Endothelial cell of umbilical vein (primary cell): ENCODE measurements at regions not wholly inside any gene's neighbourhood (a gene's known extent, or its start where the extent isn't known, plus 50 kb on each side); places are given as distances from the start of the nearest gene placed in this dataset.

Experiments used
- BruUV-seq: library from RNA; stranded (reverse); fragments of 400-500 nt; replicated peaks from 2 replicates; lab custom pipeline; 2021; lab: Mats Ljungman, UMichigan
- CTCF ChIA-PET: fragments of 300-600, 350-600 bp; sonication (Branson Sonifier 250); formaldehyde crosslinking; loops from one replicate; lab custom pipeline; 2021; ENCODE audit warnings: antibody characterized with exemption, inconsistent platforms; lab: Charles Lee
- POLR2A ChIA-PET: fragments of 300-600, 350-600 bp; sonication (Branson Sonifier 250); formaldehyde crosslinking; loops from one replicate; lab custom pipeline; 2021; ENCODE audit warnings: antibody characterized with exemption, inconsistent platforms; lab: Charles Lee
- DNase-seq: peaks from one replicate; pipeline ENCODE4 v3.0.0-alpha.2; 2011; ENCODE audit warnings: low read depth, low spot score
- FAIRE-seq: peaks from 2 replicates; lab custom pipeline; 2011; peaks lifted over from hg19 to GRCh38; lab: Jason Lieb, UNC
- H2AFZ ChIP-seq: 2 replicates; pipeline ENCODE4 v1.6.0; 2012; ENCODE audit warnings: low read depth, low read length, control low read depth, inconsistent platforms
- H3K27ac ChIP-seq: 2 replicates; pipeline ENCODE4 v1.5.1; 2011; ENCODE audit warnings: low read depth, mild to moderate bottlenecking, control low read depth, low read length, moderate library complexity; ENCODE audit not compliant: insufficient read depth
- H3K27me3 ChIP-seq, 2 experiments: 2 replicates each; pipeline versions ENCODE4 v1.6.0 to v1.6.1; 2011; ENCODE audit warnings: low read length in 2 of 2, mixed read lengths in 1 of 2; ENCODE audit not compliant: control insufficient read depth in 2 of 2, insufficient read depth in 2 of 2
- H3K36me3 ChIP-seq, 2 experiments: 2 replicates in 1 of 2; 3 replicates in 1 of 2; pipeline ENCODE4 v1.5.1; 2011; ENCODE audit warnings: low read length in 2 of 2, mild to moderate bottlenecking in 1 of 2, moderate library complexity in 1 of 2; ENCODE audit not compliant: control insufficient read depth in 2 of 2, insufficient read depth in 2 of 2; ENCODE audit errors: extremely low read depth in 1 of 2
- H3K4me1 ChIP-seq: 3 replicates; pipeline ENCODE4 v1.5.1; 2011; ENCODE audit warnings: mild to moderate bottlenecking, low read length; ENCODE audit not compliant: control insufficient read depth, insufficient read depth; ENCODE audit errors: extremely low read depth
- H3K4me2 ChIP-seq: 2 replicates; pipeline ENCODE4 v1.6.1; 2011; ENCODE audit warnings: low read length, control low read depth, mixed read lengths; ENCODE audit not compliant: insufficient read depth
- H3K4me3 ChIP-seq, 3 experiments: fragments of 200-600 bp in 1 of 3; sonication (generic), shearing (Covaris generic) in 1 of 3; replicated peaks in 1 of 3; 2 replicates each; pipeline ENCODE4 v1.5.1; 2011 to 2016; ENCODE audit warnings: control low read depth in 3 of 3, low read length in 3 of 3, mild to moderate bottlenecking in 2 of 3, inconsistent platforms in 1 of 3, low read depth in 1 of 3, moderate library complexity in 1 of 3; ENCODE audit not compliant: insufficient read depth in 1 of 3
- H3K79me2 ChIP-seq: 2 replicates; pipeline ENCODE4 v1.6.0; 2012; ENCODE audit warnings: low read length, inconsistent platforms; ENCODE audit not compliant: control insufficient read depth, insufficient read depth
- H3K9ac ChIP-seq: replicated peaks from 2 replicates; pipeline ENCODE3; 2011; ENCODE audit warnings: low read length, control low read depth; ENCODE audit not compliant: insufficient read depth; ENCODE audit errors: extremely low read depth
- H3K9me1 ChIP-seq: replicated peaks from 3 replicates; pipeline ENCODE4 v1.6.0; 2011; ENCODE audit warnings: mild to moderate bottlenecking, low read length; ENCODE audit not compliant: control insufficient read depth, insufficient read depth; ENCODE audit errors: extremely low read depth
- H3K9me3 ChIP-seq: replicated peaks from 2 replicates; pipeline ENCODE4 v1.5.1; 2012; ENCODE audit warnings: low read length, inconsistent platforms; ENCODE audit not compliant: control insufficient read depth, insufficient read depth
- H4K20me1 ChIP-seq: replicated peaks from 2 replicates; pipeline ENCODE3; 2011; ENCODE audit warnings: mild to moderate bottlenecking, low read length; ENCODE audit not compliant: control insufficient read depth, insufficient read depth; ENCODE audit errors: extremely low read depth
- CTCF ChIP-seq, 2 donors: IDR thresholded peaks; 1 replicate in 1 of 2; 2 replicates in 1 of 2; pipeline ENCODE4 v1.5.1; 2011; ENCODE audit warnings: low read length in 2 of 2, mild to moderate bottlenecking in 2 of 2, moderate library complexity in 2 of 2, control low read depth in 1 of 2, inconsistent platforms in 1 of 2, low read depth in 1 of 2; ENCODE audit not compliant: insufficient read depth in 1 of 2; ENCODE audit errors: extremely low read depth in 1 of 2
- EZH2 ChIP-seq: IDR thresholded peaks from 2 replicates; pipeline ENCODE4 v1.6.1; 2012; ENCODE audit warnings: borderline replicate concordance, low read depth, mild to moderate bottlenecking, moderate library complexity, low read length, inconsistent platforms; ENCODE audit not compliant: severe bottlenecking
- FOS ChIP-seq: IDR thresholded peaks from 2 replicates; pipeline ENCODE4 v1.6.1; 2011; ENCODE audit warnings: mild to moderate bottlenecking, low read length, moderate library complexity, borderline replicate concordance; ENCODE audit not compliant: insufficient read depth
- GATA2 ChIP-seq: IDR thresholded peaks from 2 replicates; pipeline ENCODE4 v1.7.0; 2011; ENCODE audit warnings: low read depth, mild to moderate bottlenecking, moderate library complexity, mixed read lengths, low read length; ENCODE audit not compliant: insufficient read length, insufficient read depth
- JUN ChIP-seq: IDR thresholded peaks from 2 replicates; pipeline ENCODE4 v1.6.1; 2011; ENCODE audit warnings: borderline replicate concordance, low read depth; ENCODE audit not compliant: insufficient read length, insufficient read depth
- MYC ChIP-seq: IDR thresholded peaks from one replicate; pipeline ENCODE4 v1.6.1; 2011; ENCODE audit warnings: mild to moderate bottlenecking, low read depth, low read length
- POLR2A ChIP-seq: IDR thresholded peaks from 2 replicates; pipeline ENCODE4 v1.6.1; 2012; ENCODE audit warnings: low read depth, mild to moderate bottlenecking, control low read depth, low read length
- POLR2AphosphoS5 ChIP-seq: IDR thresholded peaks from 2 replicates; pipeline ENCODE4 v1.6.1; 2012; ENCODE audit warnings: low read depth, mild to moderate bottlenecking, control low read depth, low read length, moderate library complexity; ENCODE audit not compliant: insufficient read depth
- dilution Hi-C: fragments of 300-500 bp; cut with MboI; formaldehyde crosslinking; loops from one replicate; pipeline ENCODE4 v1.15.0; 2019; ENCODE audit warnings: low sequenced_read_pairs; ENCODE audit not compliant: extremely low pct_ligation_motif_present
- intact Hi-C: fragments of 100-400 bp; cut with micrococcal nuclease; formaldehyde crosslinking; loops from one replicate; pipeline ENCODE4 v1.10.0; 2022
- TF ChIP-seq, protein P1 (sequence below): IDR thresholded peaks from 2 replicates; pipeline ENCODE4 v1.6.1; 2011; ENCODE audit not compliant: insufficient read depth, insufficient read length

GRCh38 chr10:58086763-58087150, 180.9 kb downstream of the IPMK start:
- Histone ChIP-seq H3K27me3 (no peaks in the 10 kb centered on the region), H3K36me3 (no peaks in the 10 kb centered on the region), H4K20me1 (no peaks in the 10 kb centered on the region), H3K9me3 (no peaks in the 10 kb centered on the region), H3K9ac (no peak overlapping the region), H3K9me1 (no peaks in the 10 kb centered on the region), H3K79me2 (no peaks in the 10 kb centered on the region), H2AFZ (no peak overlapping the region), H3K4me2 (no peak overlapping the region), H3K4me3 (no peak overlapping the region), H3K4me1 (no peaks in the 10 kb centered on the region), H3K27ac (no peak overlapping the region)
- no peak for FAIRE-seq
- CTCF ChIA-PET: no interaction called here
- dilution Hi-C loops: no loop called here
- intact Hi-C loops: no loop called here
- TF ChIP-seq POLR2A (no peak), MYC (no peak), JUN (no peak), POLR2AphosphoS5 (no peak), GATA2 (no peak), EZH2 (no peak), FOS (no peak), CTCF (IDR thresholded peaks at IDR 0.05; ENCODE audit: extremely low read depth in 1 of 2, insufficient read depth in 1 of 2, low read depth in 1 of 2, low read length in 2 of 2) (no peak)
- TF ChIP-seq, protein P1, sequence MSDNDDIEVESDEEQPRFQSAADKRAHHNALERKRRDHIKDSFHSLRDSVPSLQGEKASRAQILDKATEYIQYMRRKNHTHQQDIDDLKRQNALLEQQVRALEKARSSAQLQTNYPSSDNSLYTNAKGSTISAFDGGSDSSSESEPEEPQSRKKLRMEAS: no peak
- POLR2A ChIA-PET: no interaction called here
- DNase-seq: no peak
- BruUV-seq: no TSS peak
